ENCODE measurements at regions not wholly inside any gene's neighbourhood (a gene's known extent, or its start where the extent isn't known, plus 50 kb on each side); places are given as distances from the start of the nearest gene placed in this dataset.
"Not testable (repeated sequence)": the region's sequence is repeated elsewhere in the genome, so short reads cannot be mapped to it uniquely, and the experiment has no call there.

DNA sequence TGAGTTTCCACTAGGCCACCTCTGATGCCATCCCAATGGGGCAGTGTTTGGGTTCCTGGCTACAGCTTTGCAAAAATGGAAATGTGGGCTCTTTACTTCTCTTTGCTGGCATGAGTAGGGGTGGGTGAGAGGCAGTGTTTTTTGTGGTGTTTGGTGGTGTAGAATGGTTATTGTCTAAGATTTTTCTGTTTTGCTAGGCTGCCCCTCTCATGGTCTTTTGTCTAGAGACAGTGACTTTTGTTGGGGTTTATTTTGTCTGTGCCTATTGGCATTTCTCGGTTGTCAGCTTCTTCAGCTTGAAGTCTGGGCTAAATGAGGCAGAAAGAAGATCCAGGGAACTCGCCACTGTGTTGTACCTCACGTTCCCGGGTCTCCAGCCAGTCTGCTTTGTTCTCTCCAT is 112.1 kb downstream of the CENPF start:
- DNase-seq (ENCODE audit: low spot score) = no peak

DNA sequence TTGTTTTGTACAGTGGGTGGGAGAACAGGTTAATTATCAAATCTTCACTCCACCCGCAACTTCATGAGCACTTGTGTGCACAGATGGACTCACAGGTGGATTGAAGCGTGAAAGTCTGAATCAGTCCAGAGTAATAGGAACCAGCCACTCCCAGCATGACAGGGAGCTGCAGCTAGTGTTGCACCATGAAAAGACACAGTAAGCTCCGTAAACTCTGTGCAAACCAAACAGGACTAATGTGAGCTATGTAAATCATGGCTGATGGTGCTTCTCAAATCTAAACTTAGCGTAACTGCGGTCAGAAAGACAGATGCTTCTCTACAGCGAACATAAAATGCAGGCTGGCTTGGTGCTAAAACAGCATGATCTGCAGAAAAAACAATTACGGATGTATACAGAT is 114.4 kb downstream of the CENPF start:
- DNase-seq (ENCODE audit: low spot score) = no peak

DNA sequence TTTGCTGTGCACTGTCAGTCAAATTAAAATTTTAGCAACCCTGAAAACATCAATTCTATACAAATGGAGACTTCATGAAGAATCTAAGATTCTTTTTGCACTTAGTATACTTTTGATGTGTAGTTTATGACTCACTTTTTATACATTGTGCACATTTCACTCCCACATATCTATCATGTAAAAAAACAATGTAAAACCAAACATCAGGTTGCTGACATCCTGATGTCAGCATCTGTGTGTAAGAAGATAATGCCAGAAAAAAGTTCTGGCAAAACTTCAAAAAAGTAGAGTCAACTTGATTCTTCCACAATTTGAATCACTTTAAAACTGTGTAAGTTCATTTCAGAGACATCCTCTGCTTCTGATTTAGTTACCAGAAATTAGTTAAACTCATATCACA is 115.7 kb downstream of the CENPF start:
- DNase-seq (ENCODE audit: low spot score) = no peak

DNA sequence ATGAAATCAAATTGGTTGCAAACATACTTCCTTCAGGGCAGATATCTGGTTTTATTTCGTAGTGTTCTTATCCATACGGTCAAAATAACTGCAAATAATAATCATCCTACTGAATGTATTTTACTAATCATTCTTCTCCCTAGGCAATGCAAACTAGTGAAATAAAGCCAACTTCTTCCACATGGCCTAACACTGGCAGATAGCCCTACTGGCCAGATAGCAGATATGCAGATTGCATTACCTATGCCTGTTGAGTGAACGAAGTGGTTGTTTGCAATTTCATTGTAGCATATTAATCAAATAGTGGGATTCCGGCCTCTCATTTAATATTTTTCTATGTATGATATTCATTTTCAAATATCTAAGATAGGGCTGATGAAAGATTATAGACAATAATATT is 116.2 kb downstream of the CENPF start:
- no peak for DNase-seq (ENCODE audit: low spot score)

DNA sequence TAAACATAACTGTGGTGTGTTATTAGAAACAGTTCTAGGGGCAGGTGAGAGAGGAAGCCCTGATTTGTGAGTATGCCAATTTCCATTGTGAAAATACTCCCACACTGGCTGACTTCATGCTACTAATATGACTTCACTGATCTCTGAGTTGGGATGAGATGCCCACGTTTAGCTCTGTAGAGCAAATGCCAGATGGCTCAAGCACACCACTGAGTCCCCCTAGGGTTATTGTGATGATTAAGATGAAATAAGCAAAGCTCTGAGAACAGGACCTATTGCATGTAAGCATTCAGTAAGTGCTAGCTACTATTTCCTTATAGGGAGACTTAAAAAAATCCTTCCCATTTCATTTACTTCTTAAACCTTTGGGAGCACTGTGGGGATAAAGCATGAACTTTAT is 117.6 kb downstream of the CENPF start:
- no peak for DNase-seq (ENCODE audit: low spot score)

DNA sequence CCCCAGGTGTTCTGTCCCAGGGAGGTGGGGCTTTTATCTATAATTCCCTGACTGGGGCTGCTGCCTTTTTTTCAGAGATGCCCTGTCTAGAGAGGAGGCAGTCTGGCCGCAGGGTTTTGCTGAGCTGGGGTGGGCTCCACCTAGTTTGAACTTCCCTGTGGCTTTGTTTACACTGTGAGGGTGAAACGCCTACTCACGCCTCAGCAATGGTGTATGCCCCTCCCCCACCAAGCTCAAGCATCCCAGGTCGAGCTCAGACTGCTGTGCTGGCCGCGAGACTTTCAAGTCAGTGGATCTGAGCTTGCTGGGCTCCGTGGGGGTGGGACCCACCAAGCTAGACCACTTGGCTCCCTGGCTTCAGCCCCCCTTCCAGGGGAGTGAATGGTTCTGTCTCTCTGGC is 124.3 kb downstream of the CENPF start:
- no peak for DNase-seq (ENCODE audit: low spot score)

DNA sequence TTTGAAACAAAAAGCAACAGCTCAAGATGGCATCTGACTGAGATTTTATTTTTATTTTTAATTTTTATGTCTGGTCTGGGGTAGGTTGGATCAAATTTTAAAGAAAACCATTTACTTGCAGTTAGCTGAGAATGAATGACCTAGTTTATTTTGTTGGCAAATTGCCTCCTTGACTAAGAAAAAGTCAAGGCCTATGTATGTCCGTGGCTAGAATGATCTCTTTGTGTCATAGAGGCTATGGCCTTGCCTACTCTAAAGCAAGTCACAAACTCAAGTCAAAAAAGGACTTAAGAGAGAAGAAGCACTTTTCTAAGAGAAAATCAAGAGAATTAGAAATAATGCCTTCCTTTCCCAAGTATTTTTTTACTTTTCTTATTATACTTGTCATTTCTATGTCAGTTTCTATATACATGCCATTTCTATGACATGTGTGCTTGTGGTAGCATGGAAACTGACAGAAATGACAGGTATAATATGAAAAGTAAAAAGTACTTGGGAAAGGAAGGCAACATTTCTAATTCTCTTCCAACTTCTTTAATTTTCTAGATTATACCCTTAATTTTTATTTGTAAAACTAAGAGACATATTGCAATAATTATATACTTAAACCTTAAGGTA is 136.7 kb downstream of the CENPF start:
- DNase-seq (ENCODE audit: low spot score) = no peak

DNA sequence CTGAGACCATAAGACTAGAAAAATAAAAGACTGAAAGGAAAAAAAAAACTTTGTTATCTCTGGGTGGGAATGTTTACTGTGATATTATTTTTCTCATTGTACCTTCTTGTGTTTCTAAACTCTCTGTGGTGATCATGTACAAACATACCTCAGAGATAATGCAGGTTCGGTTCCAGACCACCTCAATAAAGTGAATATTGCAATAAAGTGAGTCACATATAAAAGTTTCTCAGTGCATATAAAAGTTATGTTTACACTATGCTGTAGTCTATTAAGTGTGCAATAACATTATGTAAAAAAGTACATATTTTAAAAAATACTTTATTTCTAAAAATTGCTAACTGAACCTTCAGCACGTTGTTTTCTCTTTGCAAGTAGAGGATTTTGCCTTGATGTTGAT is 137.5 kb downstream of the CENPF start:
- DNase-seq (ENCODE audit: low spot score) = no peak

DNA sequence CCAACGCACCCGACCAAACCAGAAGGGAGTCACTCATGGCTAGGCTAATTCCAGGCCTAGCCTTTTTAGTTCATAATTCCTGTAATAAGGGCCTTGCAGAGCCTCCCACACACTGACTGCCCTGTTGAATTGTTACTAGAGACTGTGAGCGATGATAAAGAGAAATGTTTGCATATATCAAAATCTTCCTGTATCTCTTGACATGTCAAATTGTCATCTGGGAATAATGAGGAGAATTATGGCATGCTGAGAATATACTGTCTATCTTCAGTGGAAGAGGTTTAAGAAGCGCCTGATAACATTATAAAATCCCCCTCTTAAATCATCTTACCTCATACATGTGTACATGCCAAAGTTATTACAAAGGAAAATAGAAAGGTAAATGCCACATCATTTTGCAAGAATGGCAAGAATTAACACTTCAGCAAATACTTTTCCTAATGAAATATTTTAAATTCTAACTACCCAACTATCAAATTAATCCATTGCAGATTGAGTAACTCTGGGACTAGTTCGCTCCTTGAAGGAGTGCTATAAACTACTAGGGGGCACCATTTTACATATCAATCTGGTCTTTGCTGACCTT is 144.1 kb downstream of the CENPF start:
- DNase-seq (ENCODE audit: low spot score) = no peak

DNA sequence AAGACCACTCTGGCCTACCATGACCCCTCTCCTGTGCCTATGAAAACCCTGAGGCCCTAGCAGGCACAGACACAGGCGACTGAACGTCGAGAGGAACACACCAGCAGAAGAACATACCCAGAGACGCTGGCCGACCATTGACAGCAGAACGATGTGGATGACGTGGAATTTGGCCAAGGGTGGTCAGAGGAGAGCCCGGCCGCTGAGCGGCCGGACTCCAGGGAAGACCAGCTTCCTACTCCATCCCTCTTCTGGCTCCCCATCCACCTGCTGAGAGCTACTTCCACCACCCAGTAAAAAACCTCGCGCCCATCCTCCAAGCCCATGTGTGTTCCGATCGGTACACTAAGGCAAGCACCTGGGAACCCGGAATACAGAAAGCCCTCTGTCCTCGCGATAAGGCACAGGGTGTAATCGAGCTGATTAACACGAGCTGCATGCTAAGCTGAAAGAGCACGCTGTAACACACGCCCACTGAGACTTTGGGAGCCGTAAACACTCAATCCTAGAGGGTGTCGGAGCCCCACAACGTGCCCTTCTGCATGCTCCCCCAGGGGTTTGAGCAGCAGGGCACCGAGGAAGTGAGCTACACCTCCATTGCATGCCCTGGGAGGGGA is 150.3 kb downstream of the CENPF start:
- no peak for DNase-seq (ENCODE audit: low spot score)

DNA sequence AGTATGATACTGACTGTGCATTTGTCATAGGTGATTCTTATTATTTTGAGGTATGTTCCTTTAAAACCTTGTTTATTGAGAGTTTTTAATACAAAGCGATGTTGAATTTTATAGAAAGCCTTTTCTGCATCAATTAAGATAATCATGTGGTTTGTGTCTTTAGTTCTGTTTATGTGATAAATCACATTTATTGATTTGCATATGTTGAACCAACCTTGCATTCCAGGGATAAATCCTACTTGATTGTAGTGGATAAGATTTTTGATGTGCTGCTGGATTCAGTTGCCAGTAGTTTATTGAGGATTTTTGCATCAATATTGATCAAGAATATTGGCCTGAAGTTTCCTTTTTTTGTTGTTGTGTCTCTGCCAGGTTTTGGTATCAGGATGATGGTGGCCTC is 158.0 kb downstream of the CENPF start:
- DNase-seq (ENCODE audit: low spot score) = no peak

DNA sequence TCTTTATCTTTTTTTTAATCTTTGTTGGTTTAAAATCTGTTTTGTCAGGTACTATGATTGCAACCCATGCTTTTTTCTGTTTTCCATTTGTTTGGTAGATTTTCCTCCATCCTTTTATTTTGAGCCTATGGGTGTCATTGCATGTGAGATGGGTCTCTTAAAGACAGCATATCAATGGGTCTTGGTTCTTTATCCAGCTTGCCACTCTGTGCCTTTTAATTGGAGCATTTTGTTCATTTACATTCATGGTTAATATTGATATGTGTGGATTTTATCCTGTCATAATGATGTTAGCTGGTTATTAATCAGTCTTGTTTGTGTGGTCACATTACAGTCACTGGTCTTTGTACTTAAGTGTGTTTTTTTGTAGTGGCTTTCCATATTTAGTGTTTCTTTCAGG is 159.9 kb downstream of the CENPF start:
- DNase-seq (ENCODE audit: low spot score) = no peak

DNA sequence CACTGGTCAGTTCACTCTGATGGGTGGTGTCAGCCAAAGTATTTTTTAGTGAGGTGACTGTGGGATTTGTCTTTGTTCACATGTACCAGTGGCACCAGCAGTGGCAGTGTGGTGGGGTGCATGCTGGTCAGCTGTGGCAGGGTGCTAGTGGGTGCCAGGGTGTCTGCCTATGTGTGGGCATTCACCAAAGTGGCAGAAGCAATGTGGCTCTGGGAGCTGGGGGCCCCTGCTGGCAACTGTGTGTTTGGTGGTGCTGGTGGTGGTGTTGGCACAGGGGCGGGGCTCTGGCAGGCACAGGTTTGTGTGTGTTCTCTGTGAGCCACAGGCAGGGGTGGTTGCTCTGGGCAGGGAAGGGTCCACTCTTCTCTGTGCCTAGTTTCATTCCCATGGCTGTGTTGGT is 161.5 kb downstream of the CENPF start:
- no peak for DNase-seq (ENCODE audit: low spot score)

DNA sequence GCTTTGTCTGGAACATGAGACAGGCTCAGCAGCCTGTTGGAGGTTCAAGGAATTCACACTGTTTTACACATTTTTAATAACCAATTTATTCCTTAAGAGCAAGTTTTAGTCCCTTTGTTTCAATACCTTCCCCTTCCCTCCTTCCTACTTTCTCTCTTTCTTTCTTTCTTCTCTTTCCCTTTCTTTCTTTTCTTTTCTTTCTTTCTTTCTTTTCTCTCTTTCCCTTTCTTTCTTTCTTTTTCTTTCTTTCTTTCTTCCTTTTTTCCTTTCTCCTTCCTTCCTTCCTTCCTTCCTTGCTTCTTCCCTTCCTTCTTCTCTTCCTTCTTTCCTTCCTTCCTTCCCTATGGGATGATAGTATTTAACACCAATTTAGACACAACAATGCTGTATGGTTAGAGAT is 164.2 kb downstream of the CENPF start:
- no peak for DNase-seq (ENCODE audit: low spot score)

DNA sequence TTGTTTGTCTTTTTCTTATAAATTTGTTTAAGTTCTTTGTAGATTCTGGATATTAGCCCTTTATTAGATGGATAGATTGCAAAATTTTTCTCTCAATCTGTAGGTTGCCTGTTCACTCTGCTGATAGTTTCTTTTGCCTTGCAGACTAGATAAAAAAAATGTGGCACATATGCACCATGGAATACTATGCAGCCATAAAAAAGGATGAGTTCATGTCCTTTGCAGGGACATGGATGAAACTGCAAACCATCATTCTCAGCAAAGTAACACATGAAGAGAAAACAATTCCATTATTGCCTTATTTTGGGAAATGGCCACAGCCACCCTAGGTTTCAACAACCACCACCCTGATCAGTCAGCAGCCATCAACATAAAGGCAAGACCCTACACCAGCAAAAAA is 166.7 kb downstream of the CENPF start:
- DNase-seq (ENCODE audit: low spot score) = not testable (repeated sequence)

DNA sequence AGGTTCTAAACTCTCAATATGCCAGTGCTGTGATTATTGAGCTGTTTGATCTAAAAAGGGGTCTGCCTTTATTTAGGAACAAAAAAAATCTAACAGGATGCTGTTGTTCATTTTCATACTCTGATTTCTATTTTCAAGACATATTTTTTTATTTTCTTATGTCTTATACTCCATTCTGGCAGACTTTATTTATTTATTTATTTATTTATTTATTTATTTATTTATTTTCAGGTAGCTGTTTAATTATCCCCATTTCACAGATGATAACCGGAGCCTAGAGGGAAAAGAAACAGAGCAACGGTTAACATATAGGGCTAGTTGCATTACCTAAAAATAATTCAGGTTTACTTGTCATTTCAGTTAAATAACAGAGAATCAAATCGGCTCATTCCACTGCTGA is 174.4 kb downstream of the CENPF start:
- no peak for DNase-seq (ENCODE audit: low spot score)

DNA sequence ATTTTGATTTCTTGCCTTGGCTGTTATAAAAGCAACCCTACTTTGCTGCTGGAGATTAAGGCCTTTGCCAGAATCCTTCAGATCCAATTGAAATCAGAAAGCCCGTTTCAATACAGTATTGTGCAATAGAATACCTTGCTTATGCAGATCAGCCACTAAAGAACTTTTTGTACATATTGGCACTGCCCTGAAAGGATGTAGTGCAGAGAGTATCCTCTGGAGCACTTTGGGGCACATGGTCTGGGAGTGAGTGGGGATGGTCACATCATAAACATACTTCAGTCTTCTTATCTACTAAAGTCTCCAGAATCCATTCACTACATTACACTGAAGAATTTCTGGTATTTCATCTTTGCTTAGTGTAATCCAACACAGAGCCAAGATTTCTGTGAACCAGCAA is 189.0 kb downstream of the CENPF start:
- DNase-seq (ENCODE audit: low spot score) = no peak

DNA sequence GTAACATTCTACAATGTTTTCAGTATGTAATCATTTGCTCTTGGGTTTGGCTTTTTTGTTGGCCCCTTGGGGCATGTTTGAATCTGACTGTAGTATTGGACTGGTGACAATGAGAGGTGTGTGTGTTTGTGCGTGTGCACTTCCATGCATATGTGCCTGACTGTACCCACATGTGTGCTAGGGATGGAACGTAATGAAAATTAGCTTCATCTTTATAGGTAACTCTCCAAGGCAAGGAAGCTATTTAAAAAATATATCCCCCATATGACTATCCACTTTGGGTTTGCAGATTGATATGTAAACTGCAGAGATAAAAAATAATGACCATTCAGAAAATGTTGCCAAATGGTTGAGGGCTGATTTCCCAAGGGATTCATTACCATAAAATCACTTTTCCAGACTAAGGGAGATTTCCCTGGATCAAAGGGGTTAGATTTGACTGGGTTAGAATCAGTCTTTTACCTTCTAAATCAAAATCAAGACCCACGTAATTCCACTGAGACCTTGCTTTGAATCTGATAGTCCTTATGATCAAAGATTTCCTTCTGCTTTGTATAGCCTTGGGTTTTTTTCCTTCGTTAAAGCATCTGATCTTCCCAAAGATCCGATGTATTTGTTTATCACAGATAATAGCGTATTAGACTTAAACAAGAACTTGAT is 189.7 kb downstream of the CENPF start:
- DNase-seq (ENCODE audit: low spot score) = no peak

DNA sequence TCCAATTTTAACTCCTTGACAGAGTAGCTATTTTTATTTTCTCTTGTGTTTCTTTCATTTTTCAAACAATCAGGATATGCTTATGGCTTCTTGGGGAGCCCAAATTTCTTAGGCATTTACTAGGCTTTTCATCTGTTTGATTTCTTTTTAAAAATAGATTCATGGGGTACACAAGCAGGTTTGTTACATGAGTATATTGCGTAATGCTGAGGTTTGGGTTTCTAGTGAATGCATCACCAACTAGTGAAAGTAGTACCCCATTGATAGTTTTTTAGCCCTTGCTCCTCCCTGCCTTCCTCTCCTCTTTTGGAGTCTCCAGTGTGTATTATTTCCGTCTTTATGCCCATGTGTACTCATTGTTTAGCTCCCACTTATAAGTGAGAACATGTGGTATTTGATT is 190.7 kb downstream of the CENPF start:
- no peak for DNase-seq (ENCODE audit: low spot score)

DNA sequence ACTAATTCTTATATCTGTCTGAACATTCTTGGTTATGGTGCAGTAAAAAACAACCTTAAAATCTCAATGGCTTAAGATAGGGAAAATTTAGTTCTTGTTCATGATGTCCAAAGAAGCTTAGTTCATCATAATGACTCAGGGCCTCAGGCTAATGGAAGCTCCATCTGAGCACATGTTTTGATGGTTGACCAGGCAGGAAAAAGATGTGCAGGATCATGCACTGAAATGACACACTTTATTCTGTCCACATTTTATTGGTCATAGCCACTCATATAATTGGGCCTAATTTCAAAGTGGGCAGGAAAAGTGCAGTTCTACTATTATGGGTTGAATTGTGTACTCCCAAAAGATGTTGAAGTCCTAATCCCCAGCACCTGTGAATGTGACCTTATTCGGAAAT is 198.2 kb downstream of the CENPF start:
- no peak for DNase-seq (ENCODE audit: low spot score)

DNA sequence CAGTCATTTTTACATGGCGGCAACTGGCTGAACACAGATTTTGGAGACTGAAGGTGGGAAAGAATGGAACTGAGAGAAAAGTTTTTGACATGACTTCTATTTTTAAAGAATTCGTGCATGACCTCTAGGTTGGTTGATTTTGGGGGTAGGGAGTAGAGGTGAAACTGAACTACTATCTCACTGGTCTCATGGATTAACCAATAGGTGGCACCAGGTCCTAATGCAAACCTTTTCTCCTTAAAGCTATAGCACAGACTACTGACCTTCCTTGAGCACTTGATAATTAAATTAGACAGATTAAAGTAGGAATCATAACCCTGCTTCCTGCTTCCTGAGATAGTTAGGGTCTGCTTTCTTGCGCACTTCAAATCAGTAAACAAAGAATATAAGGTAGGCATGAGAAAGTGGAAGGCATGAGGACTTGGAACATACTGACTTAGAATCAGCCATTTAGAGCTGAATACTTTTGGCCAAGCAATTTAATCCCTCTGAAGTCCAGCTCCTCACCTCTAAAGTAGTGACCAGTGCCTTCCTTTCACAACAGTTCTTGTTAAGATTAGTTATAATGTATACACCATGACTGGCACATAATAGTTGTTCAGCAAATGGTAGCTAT is 206.0 kb downstream of the CENPF start:
- peak; percentile 43 for DNase-seq (ENCODE audit: low spot score)

DNA sequence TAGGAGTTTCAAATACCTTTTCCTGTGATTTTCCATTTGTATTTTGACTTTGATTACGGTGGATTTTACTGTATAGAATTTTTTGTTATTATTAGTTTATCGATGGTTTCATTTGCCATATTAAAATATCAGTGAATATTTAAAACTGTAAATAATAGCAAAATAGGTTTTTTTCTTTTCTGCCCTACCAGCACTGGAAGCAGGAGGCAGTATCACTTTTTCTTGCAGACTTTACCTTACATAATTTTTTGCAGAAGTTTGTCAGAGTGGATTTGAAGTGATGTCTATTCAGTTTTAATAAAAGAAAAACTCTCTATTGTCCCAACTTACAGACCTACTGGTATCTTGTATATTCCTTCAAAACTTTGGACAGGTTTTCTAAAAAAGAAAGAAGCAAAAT is 213.6 kb downstream of the CENPF start:
- no peak for DNase-seq (ENCODE audit: low spot score)
